ENCODE measurements at regions not wholly inside any gene's neighbourhood (a gene's known extent, or its start where the extent isn't known, plus 50 kb on each side); places are given as distances from the start of the nearest gene placed in this dataset. TPM values are rescaled to one million over a fixed set of nuclear protein-coding genes. Genes with fewer than 3 reads are reported as not detected.

- in situ Hi-C loops (cut with MboI) = no loop called here
- no peak for DNase-seq
- 73% methylated on average over 40 to 64 of the region's 64 CpGs for WGBS, 2 experiments (ENCODE audit: low coverage in 1 of 2, low lambda C conversion rate in 2 of 2, missing lambda C conversion rate in 2 of 2)
These were observed 525.8 kb downstream of the ZNF33B start for GRCh38 chr10:42112331-42113157.

DNA sequence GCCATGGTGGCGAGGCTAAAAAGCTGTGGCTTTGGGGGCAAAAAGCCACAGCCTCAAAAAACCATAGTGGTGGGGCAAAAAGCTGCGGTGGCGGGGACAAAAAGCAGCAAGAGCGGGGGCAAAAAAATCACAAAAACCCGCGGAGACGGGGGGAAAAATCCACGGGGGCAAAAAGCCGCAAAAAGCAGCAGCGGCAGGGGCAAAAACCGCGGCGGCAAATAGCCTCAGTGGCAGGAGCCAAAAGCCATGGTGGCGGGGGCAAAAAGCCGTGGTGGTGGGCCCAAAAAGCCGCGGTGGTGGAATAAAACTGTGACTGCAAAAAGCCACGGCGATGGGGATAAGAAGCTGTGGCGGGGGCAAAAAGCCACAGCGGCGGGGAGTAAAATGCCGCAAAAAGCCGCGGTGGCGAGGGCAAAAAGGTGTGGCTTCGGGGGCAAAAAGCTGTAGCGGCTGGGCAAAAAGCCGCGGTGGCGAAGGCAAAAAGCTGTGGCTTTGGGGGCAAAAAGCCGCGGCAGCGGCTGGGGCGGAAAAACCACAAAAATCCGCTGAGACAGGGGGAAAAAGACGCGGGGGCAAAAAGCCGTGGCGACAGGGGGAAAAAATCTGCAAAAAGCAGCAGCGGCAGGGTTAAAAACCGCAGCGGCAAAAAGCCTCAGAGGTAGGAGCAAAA, 526.6 kb downstream of the ZNF33B start:
- Histone ChIP-seq H3K9ac (no peak overlapping the region), H3F3A (ENCODE audit: insufficient read depth) (no peaks in the 10 kb centered on the region), H2AFZ (no peak overlapping the region), H3K9me3 (ENCODE audit: low read depth) (no peaks in the 10 kb centered on the region), H3K9me2 (ENCODE audit: insufficient read depth) (no peaks in the 10 kb centered on the region), H3K27ac (no peak overlapping the region), H3K4me3 (no peak overlapping the region), H3K79me2 (ENCODE audit: insufficient read depth) (no peaks in the 10 kb centered on the region), H3K4me1 (ENCODE audit: insufficient read depth) (no peaks in the 10 kb centered on the region), H3K4me2 (ENCODE audit: unreplicated experiment) (no peak overlapping the region), H3K36me3 (ENCODE audit: low read depth) (no peaks in the 10 kb centered on the region), H4K20me1 (ENCODE audit: insufficient read depth) (no peaks in the 10 kb centered on the region), H3K27me3 (replicated peaks; ENCODE audit: insufficient read depth) (no peaks in the 10 kb centered on the region)
- DNase-seq = no peak
- no peak for TF ChIP-seq EZH2phosphoT487 (IDR thresholded peaks at IDR 0.05; ENCODE audit: insufficient read depth, low read depth)
- no peak for TF ChIP-seq EZH2 (IDR thresholded peaks at IDR 0.05; ENCODE audit: insufficient read depth, poor library complexity, severe bottlenecking)
- 73 to 83% methylated on average over 31 to 43 of the region's 43 CpGs for WGBS, 2 experiments (ENCODE audit: low coverage in 1 of 2, low lambda C conversion rate in 2 of 2, missing lambda C conversion rate in 2 of 2)
- in situ Hi-C loops (cut with MboI) = no loop called here

More at GRCh38 chr10:42112331-42113157, 525.8 kb downstream of the ZNF33B start:
- Histone ChIP-seq H3K4me3 (no peak overlapping the region), H3K9me3 (ENCODE audit: low read depth) (no peaks in the 10 kb centered on the region), H3K4me1 (ENCODE audit: insufficient read depth) (no peaks in the 10 kb centered on the region), H3K4me2 (ENCODE audit: unreplicated experiment) (no peak overlapping the region), H4K20me1 (ENCODE audit: insufficient read depth) (no peaks in the 10 kb centered on the region), H3K79me2 (ENCODE audit: insufficient read depth) (no peaks in the 10 kb centered on the region), H2AFZ (no peak overlapping the region), H3K9me2 (ENCODE audit: insufficient read depth) (no peaks in the 10 kb centered on the region), H3K27me3 (replicated peaks; ENCODE audit: insufficient read depth) (no peaks in the 10 kb centered on the region), H3K36me3 (ENCODE audit: low read depth) (no peaks in the 10 kb centered on the region), H3K9ac (no peak overlapping the region), H3F3A (ENCODE audit: insufficient read depth) (no peaks in the 10 kb centered on the region), H3K27ac (no peak overlapping the region)
- TF ChIP-seq EZH2 (IDR thresholded peaks at IDR 0.05; ENCODE audit: insufficient read depth, poor library complexity, severe bottlenecking) (no peak), EZH2phosphoT487 (IDR thresholded peaks at IDR 0.05; ENCODE audit: insufficient read depth, low read depth) (no peak)

DNA sequence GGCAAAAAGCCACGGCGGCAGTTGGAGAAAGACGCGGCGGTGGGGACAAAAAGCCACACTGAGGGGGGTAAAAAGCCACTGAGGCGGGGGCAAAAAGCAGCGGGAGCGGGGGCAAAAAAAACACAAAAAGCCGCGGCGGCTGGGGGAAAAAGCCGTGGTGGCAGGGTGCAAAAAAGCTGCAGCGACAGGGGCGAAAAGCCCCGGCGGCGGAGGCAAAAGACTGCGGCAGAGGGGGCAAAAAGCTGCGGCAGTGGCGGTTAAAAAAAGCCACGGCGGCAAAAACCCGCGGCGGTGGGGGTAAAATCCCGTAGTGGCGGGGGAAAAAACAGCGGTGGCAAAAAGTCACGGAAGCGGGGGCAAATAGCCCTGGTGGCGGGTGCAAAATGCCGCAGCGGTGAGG, 527.3 kb downstream of the ZNF33B start:
- Histone ChIP-seq H3K9me3 (ENCODE audit: low read depth) (no peaks in the 10 kb centered on the region), H3F3A (ENCODE audit: insufficient read depth) (no peaks in the 10 kb centered on the region), H3K79me2 (ENCODE audit: insufficient read depth) (no peaks in the 10 kb centered on the region), H2AFZ (no peak overlapping the region), H3K4me1 (ENCODE audit: insufficient read depth) (no peaks in the 10 kb centered on the region), H3K9ac (no peak overlapping the region), H3K4me3 (no peak overlapping the region), H3K9me2 (ENCODE audit: insufficient read depth) (no peaks in the 10 kb centered on the region), H3K27me3 (replicated peaks; ENCODE audit: insufficient read depth) (no peaks in the 10 kb centered on the region), H4K20me1 (ENCODE audit: insufficient read depth) (no peaks in the 10 kb centered on the region), H3K27ac (no peak overlapping the region), H3K4me2 (ENCODE audit: unreplicated experiment) (no peak overlapping the region), H3K36me3 (ENCODE audit: low read depth) (no peaks in the 10 kb centered on the region)
- 65 to 70% methylated on average over 26 to 33 of the region's 33 CpGs for WGBS, 2 experiments (ENCODE audit: low coverage in 1 of 2, low lambda C conversion rate in 2 of 2, missing lambda C conversion rate in 2 of 2)
- DNase-seq = no peak
- in situ Hi-C loops (cut with MboI) = no loop called here
- no peak for TF ChIP-seq EZH2 (IDR thresholded peaks at IDR 0.05; ENCODE audit: insufficient read depth, poor library complexity, severe bottlenecking)

Small RNA genes in the stretch of these regions (small RNA-seq; reads per million reads assigned to genes)
- not detected for gene KSR1P1 (ENCODE audit: low read depth, low replicate concordance)

Measured in GM23248 (cell line).